ENCODE measurements at regions not wholly inside any gene's neighbourhood (a gene's known extent, or its start where the extent isn't known, plus 50 kb on each side); places are given as distances from the start of the nearest gene placed in this dataset.

DNA sequence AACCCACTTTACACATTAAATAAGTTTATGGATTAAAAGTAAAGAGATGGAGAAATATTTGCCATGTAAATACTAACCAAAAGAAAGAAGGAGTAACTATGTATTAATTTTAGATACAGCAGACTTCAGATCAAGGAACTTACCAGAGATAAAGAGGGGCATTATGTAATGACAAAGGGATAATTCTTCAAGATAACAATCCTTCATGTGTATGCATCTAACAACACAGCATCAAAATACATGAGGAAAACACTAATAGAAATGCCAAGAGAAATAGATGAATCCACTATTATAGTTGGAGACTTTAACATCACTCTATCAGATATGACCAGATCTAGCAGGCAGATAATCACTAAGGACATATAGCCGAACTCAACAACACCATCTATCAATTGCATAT is 149.8 kb upstream of the ANKRD55 start:
- Histone ChIP-seq H3K36me3 (replicated peaks in 1 of 2; ENCODE audit: control insufficient read depth in 1 of 2, insufficient read depth in 2 of 2, low read length in 2 of 2) (no peaks in the 10 kb centered on the region), H3K9ac (ENCODE audit: insufficient read depth, low read depth, low read length) (no peak overlapping the region), H3K4me2 (ENCODE audit: low read depth, low read length) (no peak overlapping the region), H2AFZ (ENCODE audit: low read length) (no peak overlapping the region), H3K79me2 (ENCODE audit: insufficient read depth, low read length) (no peaks in the 10 kb centered on the region), H3K4me1 (ENCODE audit: insufficient read depth, low read length) (peaks cover 14% of the 10 kb centered on the region), H3K4me3 (replicated peaks in 1 of 3; ENCODE audit: insufficient read depth in 1 of 3, low read depth in 2 of 3, low read length in 3 of 3) (no peak overlapping the region), H4K20me1 (ENCODE audit: insufficient read depth, low read length) (no peaks in the 10 kb centered on the region), H3K9me3 (ENCODE audit: low read length) (no peaks in the 10 kb centered on the region), H3K27me3 (ENCODE audit: control insufficient read depth in 1 of 2, insufficient read depth in 2 of 2, low read length in 2 of 2) (no peaks in the 10 kb centered on the region), H3K27ac (ENCODE audit: extremely low read length, insufficient read depth, low read length) (no peak overlapping the region)
- ATAC-seq (no peak), DNase-seq (ENCODE audit: low spot score) (no peak), FAIRE-seq (no peak)
- intact Hi-C loops (cut with micrococcal nuclease; ENCODE audit: unreplicated experiment) (no loop called here), in situ Hi-C loops (cut with HindIII; ENCODE audit: extremely low pct_ligation_motif_present, low pct_unique_long_range_greater_than_20kb) (no loop called here)
- ChIA-PET POLR2A (no interaction called here), CTCF (ENCODE audit: low intra/inter-chr PET ratio, low total read pairs) (no interaction called here)
- no peak for TF ChIP-seq ZNF839 (CRISPR knock-in tag; IDR thresholded peaks at IDR 0.05; ENCODE audit: borderline replicate concordance)
- BruUV-seq (replicated peaks), result no TSS peak
- WGBS (ENCODE audit: low lambda C conversion rate), result 92% methylated on average over 1 of the region's 1 CpG

DNA sequence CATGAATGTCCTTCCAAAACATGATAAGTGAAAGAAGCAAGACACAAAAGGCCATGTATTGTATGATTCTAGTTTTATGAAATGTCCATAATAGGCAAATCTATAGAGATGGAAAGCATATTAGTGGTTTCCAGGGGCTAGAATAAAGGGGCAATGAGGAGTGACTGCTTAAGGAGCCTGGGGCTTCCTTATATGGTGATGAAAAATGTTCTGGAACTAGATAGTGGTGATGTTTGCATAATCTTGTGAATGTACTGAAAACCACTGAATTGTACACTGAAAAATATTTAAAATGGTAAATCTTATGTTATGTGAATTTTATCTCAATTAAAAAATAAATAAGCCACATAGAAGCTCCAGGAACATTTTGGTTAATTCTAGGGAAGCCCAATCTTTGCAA is 144.4 kb upstream of the ANKRD55 start:
- Histone ChIP-seq H4K20me1 (ENCODE audit: insufficient read depth, low read length) (no peaks in the 10 kb centered on the region), H3K36me3 (replicated peaks in 1 of 2; ENCODE audit: control insufficient read depth in 1 of 2, insufficient read depth in 2 of 2, low read length in 2 of 2) (no peaks in the 10 kb centered on the region), H3K27me3 (ENCODE audit: control insufficient read depth in 1 of 2, insufficient read depth in 2 of 2, low read length in 2 of 2) (no peaks in the 10 kb centered on the region), H3K9me3 (ENCODE audit: low read length) (no peaks in the 10 kb centered on the region; the same call in 1 of the 2 replicates), H3K27ac (ENCODE audit: extremely low read length, insufficient read depth, low read length) (no peak overlapping the region), H3K79me2 (ENCODE audit: insufficient read depth, low read length) (no peaks in the 10 kb centered on the region), H3K4me3 (replicated peaks in 1 of 3; ENCODE audit: insufficient read depth in 1 of 3, low read depth in 2 of 3, low read length in 3 of 3) (no peak overlapping the region), H2AFZ (ENCODE audit: low read length) (no peak overlapping the region), H3K9ac (ENCODE audit: insufficient read depth, low read depth, low read length) (no peak overlapping the region), H3K4me2 (ENCODE audit: low read depth, low read length) (no peak overlapping the region), H3K4me1 (ENCODE audit: insufficient read depth, low read length) (peaks cover 25% of the 10 kb centered on the region)
- FAIRE-seq (no peak), ATAC-seq (no peak), DNase-seq (ENCODE audit: low spot score) (no peak)
- intact Hi-C loops (cut with micrococcal nuclease; ENCODE audit: unreplicated experiment) (no loop called here), in situ Hi-C loops (cut with HindIII; ENCODE audit: extremely low pct_ligation_motif_present, low pct_unique_long_range_greater_than_20kb) (no loop called here)
- POLR2A ChIA-PET, result no interaction called here
- BruUV-seq (replicated peaks), result no TSS peak
- CTCF ChIA-PET (ENCODE audit: low intra/inter-chr PET ratio, low total read pairs), result no interaction called here
- TF ChIP-seq ZNF17 (CRISPR knock-in tag; IDR thresholded peaks at IDR 0.05) (no peak), ZNF563 (CRISPR knock-in tag; IDR thresholded peaks at IDR 0.05) (no peak), NFIB (CRISPR knock-in tag; IDR thresholded peaks at IDR 0.05; ENCODE audit: borderline replicate concordance) (no peak), ZFP37 (CRISPR knock-in tag; IDR thresholded peaks at IDR 0.05; ENCODE audit: borderline replicate concordance) (no peak)
- TF ChIP-seq, protein P1, sequence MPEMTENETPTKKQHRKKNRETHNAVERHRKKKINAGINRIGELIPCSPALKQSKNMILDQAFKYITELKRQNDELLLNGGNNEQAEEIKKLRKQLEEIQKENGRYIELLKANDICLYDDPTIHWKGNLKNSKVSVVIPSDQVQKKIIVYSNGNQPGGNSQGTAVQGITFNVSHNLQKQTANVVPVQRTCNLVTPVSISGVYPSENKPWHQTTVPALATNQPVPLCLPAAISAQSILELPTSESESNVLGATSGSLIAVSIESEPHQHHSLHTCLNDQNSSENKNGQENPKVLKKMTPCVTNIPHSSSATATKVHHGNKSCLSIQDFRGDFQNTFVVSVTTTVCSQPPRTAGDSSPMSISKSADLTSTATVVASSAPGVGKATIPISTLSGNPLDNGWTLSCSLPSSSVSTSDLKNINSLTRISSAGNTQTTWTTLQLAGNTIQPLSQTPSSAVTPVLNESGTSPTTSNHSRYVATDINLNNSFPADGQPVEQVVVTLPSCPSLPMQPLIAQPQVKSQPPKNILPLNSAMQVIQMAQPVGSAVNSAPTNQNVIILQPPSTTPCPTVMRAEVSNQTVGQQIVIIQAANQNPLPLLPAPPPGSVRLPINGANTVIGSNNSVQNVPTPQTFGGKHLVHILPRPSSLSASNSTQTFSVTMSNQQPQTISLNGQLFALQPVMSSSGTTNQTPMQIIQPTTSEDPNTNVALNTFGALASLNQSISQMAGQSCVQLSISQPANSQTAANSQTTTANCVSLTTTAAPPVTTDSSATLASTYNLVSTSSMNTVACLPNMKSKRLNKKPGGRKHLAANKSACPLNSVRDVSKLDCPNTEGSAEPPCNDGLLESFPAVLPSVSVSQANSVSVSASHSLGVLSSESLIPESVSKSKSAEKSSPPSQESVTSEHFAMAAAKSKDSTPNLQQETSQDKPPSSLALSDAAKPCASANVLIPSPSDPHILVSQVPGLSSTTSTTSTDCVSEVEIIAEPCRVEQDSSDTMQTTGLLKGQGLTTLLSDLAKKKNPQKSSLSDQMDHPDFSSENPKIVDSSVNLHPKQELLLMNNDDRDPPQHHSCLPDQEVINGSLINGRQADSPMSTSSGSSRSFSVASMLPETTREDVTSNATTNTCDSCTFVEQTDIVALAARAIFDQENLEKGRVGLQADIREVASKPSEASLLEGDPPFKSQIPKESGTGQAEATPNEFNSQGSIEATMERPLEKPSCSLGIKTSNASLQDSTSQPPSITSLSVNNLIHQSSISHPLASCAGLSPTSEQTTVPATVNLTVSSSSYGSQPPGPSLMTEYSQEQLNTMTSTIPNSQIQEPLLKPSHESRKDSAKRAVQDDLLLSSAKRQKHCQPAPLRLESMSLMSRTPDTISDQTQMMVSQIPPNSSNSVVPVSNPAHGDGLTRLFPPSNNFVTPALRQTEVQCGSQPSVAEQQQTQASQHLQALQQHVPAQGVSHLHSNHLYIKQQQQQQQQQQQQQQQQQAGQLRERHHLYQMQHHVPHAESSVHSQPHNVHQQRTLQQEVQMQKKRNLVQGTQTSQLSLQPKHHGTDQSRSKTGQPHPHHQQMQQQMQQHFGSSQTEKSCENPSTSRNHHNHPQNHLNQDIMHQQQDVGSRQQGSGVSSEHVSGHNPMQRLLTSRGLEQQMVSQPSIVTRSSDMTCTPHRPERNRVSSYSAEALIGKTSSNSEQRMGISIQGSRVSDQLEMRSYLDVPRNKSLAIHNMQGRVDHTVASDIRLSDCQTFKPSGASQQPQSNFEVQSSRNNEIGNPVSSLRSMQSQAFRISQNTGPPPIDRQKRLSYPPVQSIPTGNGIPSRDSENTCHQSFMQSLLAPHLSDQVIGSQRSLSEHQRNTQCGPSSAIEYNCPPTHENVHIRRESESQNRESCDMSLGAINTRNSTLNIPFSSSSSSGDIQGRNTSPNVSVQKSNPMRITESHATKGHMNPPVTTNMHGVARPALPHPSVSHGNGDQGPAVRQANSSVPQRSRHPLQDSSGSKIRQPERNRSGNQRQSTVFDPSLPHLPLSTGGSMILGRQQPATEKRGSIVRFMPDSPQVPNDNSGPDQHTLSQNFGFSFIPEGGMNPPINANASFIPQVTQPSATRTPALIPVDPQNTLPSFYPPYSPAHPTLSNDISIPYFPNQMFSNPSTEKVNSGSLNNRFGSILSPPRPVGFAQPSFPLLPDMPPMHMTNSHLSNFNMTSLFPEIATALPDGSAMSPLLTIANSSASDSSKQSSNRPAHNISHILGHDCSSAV (CRISPR knock-in tag; IDR thresholded peaks at IDR 0.05; ENCODE audit: borderline replicate concordance), result no peak
- TF ChIP-seq, protein P2, sequence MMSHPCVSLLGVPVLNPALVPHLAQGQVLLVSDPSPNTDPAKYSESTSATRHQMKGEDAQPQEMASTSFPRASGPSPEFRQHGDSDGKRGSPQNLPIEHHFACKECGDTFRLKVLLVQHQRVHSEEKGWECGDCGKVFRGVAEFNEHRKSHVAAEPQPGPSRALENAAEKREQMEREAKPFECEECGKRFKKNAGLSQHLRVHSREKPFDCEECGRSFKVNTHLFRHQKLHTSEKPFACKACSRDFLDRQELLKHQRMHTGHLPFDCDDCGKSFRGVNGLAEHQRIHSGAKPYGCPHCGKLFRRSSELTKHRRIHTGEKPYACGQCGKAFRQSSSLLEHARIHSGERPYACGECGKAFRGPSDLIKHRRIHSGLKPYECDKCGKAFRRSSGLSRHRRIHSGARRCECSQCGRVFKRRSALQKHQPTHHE (CRISPR knock-in tag; IDR thresholded peaks at IDR 0.05; ENCODE audit: borderline replicate concordance), result no peak
- TF ChIP-seq, protein P3, sequence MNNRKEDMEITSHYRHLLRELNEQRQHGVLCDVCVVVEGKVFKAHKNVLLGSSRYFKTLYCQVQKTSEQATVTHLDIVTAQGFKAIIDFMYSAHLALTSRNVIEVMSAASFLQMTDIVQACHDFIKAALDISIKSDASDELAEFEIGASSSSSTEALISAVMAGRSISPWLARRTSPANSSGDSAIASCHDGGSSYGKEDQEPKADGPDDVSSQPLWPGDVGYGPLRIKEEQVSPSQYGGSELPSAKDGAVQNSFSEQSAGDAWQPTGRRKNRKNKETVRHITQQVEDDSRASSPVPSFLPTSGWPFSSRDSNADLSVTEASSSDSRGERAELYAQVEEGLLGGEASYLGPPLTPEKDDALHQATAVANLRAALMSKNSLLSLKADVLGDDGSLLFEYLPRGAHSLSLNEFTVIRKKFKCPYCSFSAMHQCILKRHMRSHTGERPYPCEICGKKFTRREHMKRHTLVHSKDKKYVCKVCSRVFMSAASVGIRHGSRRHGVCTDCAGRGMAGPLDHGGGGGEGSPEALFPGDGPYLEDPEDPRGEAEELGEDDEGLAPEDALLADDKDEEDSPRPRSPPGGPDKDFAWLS (CRISPR knock-in tag; IDR thresholded peaks at IDR 0.05; ENCODE audit: borderline replicate concordance), result no peak

Data from HepG2 (cell line).